HL-60/S4 treated with retinoic acid at 250 ng/mL for 4 days and 3 days (cell line): ENCODE measurements at regions not wholly inside any gene's neighbourhood (a gene's known extent, or its start where the extent isn't known, plus 50 kb on each side); places are given as distances from the start of the nearest gene placed in this dataset.
"Not testable (repeated sequence)": the region's sequence is repeated elsewhere in the genome, so short reads cannot be mapped to it uniquely, and the experiment has no call there.

Source experiments
- in situ Hi-C: fragments of 300-500 bp; cut with MboI; formaldehyde crosslinking; loops from 2 replicates; pipeline ENCODE4 v1.7.0; 2022; ENCODE audit warnings: low sequenced_read_pairs

DNA sequence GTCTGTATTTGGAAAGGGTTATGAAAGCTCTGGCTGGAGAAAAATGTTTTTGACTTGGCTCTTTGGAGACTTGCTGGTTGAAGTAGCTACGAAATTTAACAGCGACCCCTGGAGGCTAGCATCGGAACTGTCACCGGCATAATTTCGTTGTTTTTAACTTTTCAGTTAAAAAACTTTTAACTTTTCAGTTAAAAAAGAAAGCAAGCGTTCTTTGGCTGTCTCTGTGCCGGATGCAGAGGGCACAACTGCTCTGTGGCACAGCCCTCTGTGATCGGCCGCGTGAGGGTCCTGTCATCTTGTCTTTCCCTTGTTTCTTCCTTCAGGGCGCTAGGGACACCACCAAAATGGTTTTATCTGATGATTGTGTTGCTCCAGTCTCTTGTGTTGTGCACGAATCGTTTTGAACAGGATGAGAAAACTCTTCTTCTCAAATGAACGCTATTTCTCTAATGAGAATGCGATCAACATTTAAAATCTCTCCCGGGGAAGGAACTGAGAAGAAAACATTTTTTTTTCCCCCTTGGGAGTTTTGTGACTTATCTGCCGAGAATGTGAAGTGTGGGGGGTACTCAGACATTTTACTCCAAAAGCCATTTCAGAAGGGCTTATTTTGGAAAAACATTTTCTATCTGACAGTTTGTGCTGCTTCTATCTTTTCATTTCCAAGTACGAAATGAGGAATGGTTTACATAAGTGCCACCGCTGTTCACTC is 57.1 kb downstream of the ADCYAP1 start:
- in situ Hi-C loops, result no loop called here

DNA sequence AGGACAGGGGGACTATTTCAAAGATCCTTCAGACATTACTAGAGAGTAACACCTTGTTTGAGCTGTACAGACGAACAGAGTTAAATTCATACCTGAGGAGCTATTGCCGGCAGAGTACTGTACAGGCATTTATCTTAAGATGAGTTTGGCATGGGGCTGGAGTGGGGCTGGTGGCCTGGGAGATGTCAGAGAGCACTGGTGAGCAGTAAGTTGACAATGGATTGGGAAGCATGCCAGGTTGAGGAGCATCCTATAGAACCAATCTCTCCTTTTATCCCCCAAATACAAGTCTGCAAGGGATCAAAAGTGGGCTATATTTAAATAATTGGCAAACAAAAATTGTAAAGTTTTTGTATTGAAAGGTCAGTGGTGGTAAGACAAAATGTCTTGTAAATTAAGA is 58.6 kb downstream of the ADCYAP1 start:
- in situ Hi-C loops, result no loop called here

DNA sequence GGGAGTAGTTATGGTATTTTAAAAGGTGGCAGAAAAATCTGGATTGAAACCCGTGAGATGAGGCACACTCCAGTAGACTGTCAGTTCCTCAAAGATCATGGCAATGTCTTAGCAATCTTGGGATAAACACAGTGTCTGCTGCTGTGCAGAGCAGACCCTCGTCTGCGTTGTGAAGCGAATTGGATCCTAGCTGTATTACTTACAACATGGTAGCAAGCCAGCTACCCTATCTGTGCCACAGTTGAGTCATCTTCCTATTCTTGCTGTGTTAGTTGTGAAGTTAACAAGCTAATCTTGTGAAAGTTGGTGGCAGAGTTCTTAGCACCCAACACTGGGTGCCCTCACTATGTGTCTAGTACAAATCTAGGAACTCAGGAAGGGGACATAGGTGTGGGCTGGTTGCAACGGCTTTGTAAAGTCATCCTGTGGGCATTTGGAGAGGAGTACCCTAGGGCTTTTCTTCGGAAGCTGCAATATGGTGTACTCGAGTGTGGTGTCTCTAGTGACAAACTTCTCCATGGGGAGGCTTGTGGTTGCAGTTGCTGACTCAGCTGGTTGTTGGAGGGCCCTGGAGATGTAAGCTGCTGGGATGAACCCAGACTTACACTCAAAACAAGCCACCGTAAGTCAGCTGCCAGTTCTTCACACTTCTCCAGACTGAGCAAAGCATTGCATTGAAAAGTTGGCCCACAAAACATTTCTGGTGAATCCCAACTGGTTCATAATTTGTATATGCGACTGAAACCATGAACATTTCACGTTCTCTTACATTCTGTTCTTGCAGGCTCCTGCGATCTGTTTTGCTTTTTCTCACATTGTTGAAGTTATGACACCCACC is 61.5 kb downstream of the ADCYAP1 start:
- in situ Hi-C loops, result no loop called here

DNA sequence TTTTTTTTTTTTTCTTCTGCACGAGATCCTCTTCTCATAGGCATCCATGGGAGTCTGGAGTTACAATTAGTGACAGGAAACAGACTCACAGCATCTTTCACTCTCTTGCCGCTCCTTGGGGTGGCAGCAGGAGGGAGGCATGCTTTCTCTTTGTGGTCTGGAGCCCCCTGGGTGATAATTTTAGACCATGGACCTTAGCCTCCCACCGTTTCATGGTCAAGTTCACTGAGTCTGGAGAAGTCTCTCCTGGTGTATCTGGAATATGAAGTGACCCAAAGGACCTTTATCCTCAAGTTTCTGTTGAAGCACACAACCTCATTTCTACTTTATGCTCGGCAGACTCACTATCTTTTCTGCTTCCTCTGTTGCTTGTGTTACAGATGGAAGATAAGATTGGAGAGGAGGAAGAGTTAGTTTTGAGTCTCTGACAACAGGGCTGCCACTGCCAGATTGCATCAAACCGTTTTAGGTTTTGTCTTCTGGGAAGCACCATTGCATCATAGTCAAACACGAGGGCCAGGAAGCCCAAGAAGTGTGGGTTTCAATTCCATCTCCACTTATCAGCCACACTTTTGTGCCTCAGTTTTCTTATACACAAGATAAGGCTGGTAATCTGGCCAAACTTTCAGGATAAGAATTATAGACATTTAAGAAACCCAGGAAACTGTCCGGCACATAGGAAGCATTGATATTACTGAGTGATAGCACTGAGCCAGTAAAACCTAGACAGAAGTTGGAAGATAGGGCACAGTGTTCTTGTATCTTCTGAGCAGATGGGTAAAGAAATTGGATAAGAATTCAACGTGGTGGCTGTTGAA is 62.3 kb downstream of the ADCYAP1 start:
- in situ Hi-C loops, result no loop called here

DNA sequence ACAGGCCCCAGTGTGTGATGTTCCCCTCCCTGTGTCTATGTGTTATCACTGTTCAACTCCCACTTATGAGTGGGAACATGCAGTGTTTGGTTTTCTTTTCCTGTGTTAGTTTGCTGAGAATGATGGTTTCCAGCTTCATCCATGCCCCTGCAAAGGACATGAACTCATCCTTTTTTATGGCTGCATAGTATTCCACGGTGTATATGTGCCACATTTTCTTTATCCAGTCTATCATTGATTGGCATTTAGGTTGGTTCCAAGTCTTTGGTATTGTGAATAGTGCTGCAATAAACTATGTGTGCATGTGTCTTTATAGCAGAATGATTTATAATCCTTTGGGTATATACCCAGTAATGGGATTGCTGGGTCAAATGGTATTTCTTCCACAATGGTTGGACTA is 64.2 kb downstream of the ADCYAP1 start:
- in situ Hi-C loops, result not testable (repeated sequence)

DNA sequence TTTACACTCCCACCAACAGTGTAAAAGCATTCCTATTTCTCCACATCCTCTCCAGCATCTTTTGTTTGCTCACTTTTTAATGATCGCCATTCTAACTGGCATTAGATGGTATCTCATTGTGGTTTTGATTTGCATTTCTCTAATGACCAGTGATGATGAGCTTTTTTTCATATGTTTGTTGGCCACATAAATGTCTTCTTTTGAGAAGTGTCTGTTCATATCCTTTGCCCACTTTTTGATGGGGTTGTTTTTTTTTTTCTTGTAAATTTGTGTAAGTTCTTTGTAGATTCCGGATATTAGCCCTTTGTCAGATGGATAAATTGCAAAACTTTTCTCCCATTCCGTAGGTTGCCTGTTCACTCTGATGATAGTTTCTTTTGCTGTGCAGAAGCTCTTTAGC is 64.6 kb downstream of the ADCYAP1 start:
- in situ Hi-C loops, result not testable (repeated sequence)

DNA sequence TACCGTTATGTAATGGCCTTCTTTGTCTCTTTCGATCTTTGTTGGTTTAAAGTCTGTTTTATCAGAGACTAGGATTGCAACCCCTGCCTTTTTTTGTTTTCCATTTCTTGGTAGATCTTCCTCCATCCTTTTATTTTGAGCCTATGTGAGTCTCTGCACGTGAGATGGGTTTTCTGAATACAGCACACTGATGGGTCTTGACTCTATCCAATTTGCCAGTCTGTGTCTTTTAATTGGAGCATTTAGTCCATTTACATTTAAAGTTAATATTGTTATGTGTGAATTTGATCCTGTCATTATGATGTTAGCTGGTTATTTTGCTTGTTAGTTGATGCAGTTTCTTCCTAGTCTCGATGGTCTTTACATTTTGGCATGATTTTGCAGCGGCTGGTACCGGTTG is 69.9 kb downstream of the ADCYAP1 start:
- in situ Hi-C loops, result not testable (repeated sequence)

DNA sequence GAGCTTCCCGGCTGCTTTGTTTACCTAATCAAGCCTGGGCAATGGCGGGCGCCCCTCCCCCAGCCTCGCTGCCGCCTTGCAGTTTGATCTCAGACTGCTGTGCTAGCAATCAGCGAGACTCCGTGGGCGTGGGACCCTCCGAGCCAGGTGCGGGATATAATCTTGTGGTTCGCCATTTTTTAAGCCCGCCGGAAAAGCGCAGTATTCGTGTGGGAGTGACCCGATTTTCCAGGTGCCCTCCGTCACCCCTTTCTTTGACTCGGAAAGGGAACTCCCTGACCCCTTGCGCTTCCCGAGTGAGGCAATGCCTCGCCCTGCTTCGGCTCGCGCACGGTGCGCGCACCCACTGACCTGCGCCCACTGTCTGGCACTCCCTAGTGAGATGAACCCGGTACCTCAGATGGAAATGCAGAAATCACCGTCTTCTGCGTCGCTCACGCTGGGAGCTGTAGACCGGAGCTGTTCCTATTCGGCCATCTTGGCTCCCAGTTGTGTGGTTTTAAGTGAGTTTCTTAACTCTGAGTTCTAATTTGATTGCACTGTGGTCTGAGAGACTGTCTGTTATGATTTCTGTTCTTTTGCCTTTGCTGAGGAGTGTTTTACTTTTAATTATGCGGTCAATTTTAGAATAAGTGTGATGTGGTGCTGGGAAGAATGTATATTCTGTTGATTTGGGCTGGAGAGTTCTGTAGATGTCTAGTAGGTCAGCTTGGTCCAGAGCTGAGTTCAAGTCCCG is 71.9 kb downstream of the ADCYAP1 start:
- in situ Hi-C loops, result not testable (repeated sequence)

DNA sequence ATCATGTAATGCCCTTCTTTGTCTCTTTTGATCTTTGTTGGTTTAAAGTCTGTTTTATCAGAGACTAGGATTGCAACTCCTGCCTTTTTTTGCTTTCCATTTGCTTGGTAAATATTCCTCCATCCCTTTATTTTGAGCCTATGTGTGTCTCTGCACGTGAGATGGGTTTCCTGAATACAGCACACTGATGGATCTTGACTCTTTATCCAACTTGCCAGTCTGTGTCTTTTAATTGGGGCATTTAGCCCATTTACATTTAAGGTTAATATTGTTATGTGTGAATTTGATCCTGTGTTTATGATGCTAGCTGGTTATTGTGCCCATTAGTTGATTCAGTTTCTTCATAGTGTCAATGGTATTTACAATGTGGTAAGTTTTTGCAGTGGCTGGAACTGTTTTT is 72.7 kb downstream of the ADCYAP1 start:
- in situ Hi-C loops, result not testable (repeated sequence)

DNA sequence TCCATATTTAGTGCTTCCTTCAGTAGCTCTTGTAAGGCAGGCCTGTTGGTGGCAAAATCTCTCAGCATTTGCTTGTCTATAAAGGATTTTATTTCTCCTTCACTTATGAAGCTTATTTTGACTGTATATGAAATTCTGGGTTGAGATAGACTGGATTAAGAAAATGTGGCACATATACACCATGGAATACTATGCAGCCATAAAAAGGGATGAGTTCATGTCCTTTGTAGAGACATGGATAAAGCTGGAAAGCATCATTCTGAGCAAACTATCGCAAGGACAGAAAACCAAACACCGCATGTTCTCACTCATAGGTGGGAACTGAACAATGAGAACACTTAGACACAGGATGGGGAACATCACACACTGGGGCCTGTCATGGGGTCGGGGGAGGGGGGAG is 73.1 kb downstream of the ADCYAP1 start:
- in situ Hi-C loops, result not testable (repeated sequence)

DNA sequence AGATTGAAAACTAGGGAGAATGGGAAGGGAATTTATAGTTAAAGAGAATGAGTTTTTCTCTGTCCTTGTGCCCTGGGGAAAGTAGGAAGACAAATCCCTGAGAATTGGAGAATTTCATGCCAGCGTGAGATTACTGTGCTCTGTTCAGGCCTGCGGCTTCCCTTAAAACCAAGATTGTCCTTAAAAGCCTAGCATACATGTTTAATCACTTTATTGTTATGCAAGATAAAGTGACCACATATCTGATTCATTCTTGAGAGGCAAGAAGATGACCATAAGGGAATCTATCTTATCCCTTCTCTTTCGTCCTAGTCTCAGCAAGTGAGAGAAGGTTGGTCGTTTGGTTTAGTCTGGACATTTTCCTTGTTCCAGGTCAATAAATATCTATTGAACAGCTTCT is 75.9 kb downstream of the ADCYAP1 start:
- in situ Hi-C loops, result no loop called here

DNA sequence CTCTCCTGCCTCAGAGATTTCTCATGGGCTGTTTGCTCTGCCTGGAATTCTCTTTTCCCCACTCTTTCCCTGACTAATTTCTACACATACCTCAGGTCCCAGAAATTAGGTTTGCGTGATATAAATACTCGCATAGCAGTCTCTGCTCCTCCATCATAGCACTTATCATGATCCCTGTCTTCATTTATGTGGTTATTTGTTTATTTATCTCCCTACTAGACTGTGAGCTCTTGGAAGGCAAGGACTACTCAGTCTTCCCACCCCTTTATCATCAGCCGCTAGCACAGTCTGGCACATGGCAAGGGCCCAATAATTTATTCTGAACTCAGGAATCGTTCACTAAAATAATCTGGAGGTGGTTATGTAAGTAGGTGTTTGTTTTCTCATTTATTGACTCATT is 79.3 kb downstream of the ADCYAP1 start:
- in situ Hi-C loops, result no loop called here

DNA sequence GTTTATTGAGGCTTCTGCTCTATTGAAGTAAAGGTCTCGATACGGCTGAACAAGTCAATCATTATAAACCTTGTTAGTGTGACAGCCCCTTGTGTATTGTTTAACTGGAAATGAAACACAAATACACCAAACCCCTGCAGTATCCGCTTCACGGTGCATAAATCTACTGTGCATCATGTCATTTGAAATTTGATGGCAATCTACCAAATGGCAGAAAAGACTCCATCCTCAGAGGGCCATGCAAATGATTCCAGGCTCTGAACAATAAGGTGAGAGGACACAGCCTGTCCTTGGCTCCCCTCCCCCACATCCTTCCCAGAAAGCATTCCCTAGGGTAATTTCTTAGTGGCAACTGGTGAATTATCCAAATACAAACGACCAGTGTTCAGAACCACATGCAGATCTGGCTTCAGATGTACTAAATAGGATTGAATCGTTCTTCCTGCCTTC is 80.6 kb downstream of the ADCYAP1 start:
- in situ Hi-C loops, result no loop called here

DNA sequence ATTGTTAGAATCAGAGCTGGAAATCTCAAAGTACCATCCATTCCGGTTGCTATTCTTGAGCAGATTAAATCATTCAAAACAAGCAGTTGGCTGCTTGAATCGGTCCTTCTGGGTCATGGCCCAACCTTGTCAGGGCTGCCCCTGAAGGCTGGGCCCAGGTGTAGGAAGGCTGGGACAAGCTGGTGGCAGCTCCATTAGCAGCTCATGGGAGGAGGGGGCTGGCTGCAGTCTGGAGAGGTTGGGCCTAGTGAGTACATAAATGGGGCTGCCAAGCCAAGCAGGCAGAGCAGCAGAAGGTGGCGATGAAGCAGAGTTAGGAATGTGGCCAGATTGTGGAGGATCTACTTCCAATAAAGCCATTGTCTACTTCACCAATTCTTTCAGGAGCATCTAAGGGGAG is 81.4 kb downstream of the ADCYAP1 start:
- in situ Hi-C loops, result no loop called here

DNA sequence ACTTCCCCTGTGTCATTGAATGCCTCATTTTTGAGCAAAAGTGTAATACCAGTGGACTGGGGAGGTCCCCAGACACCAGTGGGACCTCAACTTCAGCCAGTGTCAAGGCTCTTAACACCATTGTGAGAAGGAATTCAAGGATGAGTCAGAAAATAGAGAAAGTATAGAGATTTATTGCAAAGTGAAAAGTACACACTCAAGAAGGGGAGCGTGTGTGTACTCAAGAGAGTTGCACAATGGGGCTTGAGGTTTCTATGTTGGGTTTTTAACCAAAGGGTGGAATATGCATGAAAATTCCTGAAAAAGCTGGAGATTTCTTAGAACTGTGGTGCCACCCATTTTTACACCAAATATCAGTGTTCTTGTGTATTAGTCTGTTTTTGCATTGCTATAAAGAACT is 81.9 kb downstream of the ADCYAP1 start:
- in situ Hi-C loops, result no loop called here

DNA sequence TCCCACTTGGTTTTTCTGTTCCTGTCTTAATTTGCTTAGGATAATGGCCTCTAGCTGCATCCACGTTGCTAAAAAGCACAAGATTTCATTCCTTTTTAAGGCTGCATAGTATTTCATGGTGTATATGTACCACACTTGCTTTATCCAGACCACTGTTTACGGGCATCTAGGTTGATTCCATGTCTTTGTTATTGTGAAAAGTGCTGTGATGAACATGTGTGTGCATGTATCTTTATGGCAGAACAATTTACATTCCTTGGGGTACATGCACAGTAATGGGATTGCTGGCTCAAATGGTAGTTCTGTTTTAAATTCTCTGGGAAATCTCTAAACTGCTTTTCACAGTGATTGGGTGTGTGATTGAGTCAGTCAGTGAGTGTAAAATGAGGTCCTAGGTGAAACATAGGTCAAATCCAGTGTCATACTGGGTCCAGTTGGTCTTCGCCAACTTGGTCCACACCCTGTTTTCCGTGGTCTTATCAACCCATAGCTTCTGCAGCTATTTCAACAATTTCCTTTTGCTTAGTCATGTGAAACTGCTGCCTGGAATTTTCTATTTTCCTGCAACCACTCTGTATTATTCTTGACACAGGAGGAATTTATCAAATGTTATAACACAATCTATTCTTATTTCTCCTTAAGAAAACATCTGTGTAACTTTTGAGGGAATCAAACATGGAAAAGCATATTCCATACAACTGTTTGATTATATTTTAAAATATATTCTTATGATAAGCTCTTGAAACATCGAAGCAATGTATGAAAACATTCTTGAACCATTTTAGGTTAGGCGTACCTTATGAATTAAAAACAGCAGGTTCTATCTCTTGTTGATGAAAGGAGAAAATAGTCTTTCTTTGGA is 82.9 kb downstream of the ADCYAP1 start:
- in situ Hi-C loops, result no loop called here

DNA sequence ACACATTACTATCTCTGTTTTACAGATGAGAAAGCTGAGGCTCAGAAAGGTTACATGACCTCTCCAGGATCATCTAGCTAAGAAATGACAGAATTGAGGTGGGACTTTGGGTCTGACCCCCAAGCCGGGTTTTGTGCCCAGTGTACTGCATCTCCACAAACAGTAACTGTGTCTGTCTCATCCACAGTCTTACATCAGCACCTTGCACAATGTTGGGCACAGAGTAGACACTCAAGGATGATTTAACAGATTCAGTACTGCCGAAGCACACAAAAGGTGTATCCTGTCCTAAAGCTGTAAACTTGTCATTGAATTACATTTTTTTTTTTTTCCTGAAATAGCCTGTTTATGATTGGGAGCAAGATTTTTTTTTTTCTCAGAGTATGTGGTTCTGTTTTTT is 84.8 kb downstream of the ADCYAP1 start:
- in situ Hi-C loops, result no loop called here

DNA sequence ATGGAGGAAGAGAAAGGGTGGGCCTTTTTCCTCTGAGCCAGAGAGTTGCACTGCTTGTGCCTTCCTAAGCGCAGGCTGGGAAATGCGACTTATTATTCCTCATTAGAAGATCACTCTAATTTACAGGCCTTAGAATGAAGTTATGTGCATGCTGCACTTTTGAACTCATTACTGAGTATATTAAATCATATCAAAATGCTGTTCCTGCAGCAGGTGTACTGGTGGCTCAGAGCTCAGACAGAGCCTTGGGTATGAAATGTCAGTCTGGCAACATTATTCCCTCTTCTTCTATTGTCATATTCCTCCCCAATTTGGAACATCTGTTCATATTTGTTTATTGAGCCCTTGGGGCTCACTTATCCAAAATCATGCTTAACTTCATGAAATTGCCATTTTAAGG is 85.5 kb downstream of the ADCYAP1 start:
- in situ Hi-C loops, result no loop called here

DNA sequence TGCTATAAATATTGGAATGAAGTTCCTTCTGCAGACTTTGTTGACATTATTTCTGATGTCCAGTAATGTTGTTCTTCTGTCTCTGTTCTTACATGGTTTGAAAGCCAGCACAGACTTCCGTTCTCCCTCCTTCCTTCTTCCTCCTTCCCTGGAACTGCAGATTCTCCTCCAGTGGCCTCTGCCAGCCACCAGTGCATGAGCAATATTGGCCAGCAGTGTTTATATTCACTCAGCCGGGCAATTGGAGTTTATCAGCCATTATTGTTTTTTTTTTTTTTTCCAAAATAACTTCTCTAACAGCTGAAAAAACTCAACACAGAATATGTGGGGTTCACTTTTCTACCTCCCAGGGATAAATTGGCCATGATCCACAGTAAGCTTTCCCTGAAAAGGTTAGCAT is 86.8 kb downstream of the ADCYAP1 start:
- in situ Hi-C loops, result no loop called here

DNA sequence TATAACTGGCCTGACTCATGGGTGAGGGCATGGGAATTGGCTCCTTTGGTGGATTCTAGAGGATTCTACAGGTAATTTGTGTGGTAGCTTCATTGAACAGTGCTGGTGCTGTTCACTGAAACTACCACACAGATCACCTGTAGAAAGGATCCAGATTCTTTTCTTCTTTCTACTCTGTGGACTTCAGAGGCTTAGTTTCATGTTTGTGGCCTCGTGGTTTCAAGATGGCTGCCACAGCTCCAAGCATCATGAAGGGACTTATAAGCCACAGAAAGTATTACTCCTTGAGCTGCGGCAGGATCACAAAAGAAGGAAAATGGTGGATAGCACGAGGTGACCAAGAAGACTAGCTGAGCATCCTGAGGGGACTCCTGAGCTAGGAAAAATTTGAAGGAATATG is 88.9 kb downstream of the ADCYAP1 start:
- in situ Hi-C loops, result no loop called here
